Naive thymus-derived CD4-positive, alpha-beta T cell (primary cell): ENCODE measurements at regions not wholly inside any gene's neighbourhood (a gene's known extent, or its start where the extent isn't known, plus 50 kb on each side); places are given as distances from the start of the nearest gene placed in this dataset.

ENCODE experiments used
- ATAC-seq: fragments of 150-1000 bp; cut with Tn5 transposase; 2 replicates; pipeline ENCODE4 v1.10.0; 2021; ENCODE audit warnings: mild to moderate bottlenecking, moderate library complexity
- CTCF ChIA-PET: fragments of 350-600 bp; sonication (Branson Sonifier 250); formaldehyde crosslinking; loops from one replicate; lab custom pipeline; 2021; ENCODE audit warnings: antibody characterized with exemption; lab: Charles Lee
- POLR2A ChIA-PET: fragments of 350-600 bp; sonication (Branson Sonifier 250); formaldehyde crosslinking; loops from one replicate; lab custom pipeline; 2021; ENCODE audit warnings: antibody characterized with exemption, inconsistent platforms; lab: Charles Lee
- DNase-seq, 9 donors: peaks; one replicate each; pipeline versions ENCODE4 v3.0.0 to v3.0.0-alpha.2; 2020 to 2022; ENCODE audit warnings: mixed read lengths in 1 of 9
- H3K27ac ChIP-seq: one replicate; pipeline ENCODE4 v1.7.0; 2013; ENCODE audit warnings: mild to moderate bottlenecking, low read depth, low read length, moderate library complexity
- H3K27me3 ChIP-seq, 2 donors: one replicate each; pipeline ENCODE4 v1.7.0; 2013; ENCODE audit warnings: low read length in 2 of 2, mild to moderate bottlenecking in 2 of 2, moderate library complexity in 2 of 2; ENCODE audit not compliant: control insufficient read depth in 2 of 2, insufficient read depth in 2 of 2
- H3K36me3 ChIP-seq, 3 experiments: 1 replicate in 2 of 3; 2 replicates in 1 of 3; pipeline ENCODE4 v1.7.0; 2013; ENCODE audit warnings: low read length in 3 of 3, mild to moderate bottlenecking in 3 of 3, moderate library complexity in 1 of 3; ENCODE audit not compliant: insufficient read depth in 3 of 3, control insufficient read depth in 2 of 3
- H3K4me1 ChIP-seq, 2 donors: one replicate each; pipeline ENCODE4 v1.7.0; 2013; ENCODE audit warnings: low read length in 2 of 2, mild to moderate bottlenecking in 2 of 2, moderate library complexity in 1 of 2; ENCODE audit not compliant: control insufficient read depth in 2 of 2, insufficient read depth in 2 of 2
- H3K4me3 ChIP-seq: 2 replicates; pipeline ENCODE4 v1.7.0; 2013; ENCODE audit warnings: mild to moderate bottlenecking, low read length
- H3K9me3 ChIP-seq, 3 experiments: 1 replicate in 2 of 3; 2 replicates in 1 of 3; pipeline ENCODE4 v1.7.0; 2013; ENCODE audit warnings: low read length in 3 of 3; ENCODE audit not compliant: control insufficient read depth in 2 of 3
- H3K27ac Mint-ChIP-seq, 9 donors: one replicate each; pipeline ENCODE4 v1.8.0; 2020 to 2022; ENCODE audit warnings: mixed read lengths in 9 of 9, mild to moderate bottlenecking in 8 of 9, moderate library complexity in 5 of 9, inconsistent platforms in 2 of 9
- H3K27me3 Mint-ChIP-seq, 5 donors: one replicate each; pipeline ENCODE4 v1.8.0; 2021 to 2022; ENCODE audit warnings: mixed read lengths in 5 of 5, mild to moderate bottlenecking in 1 of 5
- H3K36me3 Mint-ChIP-seq, 5 donors: one replicate each; pipeline ENCODE4 v1.8.0; 2020 to 2022; ENCODE audit warnings: mixed read lengths in 5 of 5, mild to moderate bottlenecking in 3 of 5, inconsistent platforms in 1 of 5
- H3K4me1 Mint-ChIP-seq, 7 donors: one replicate each; pipeline ENCODE4 v1.8.0; 2020 to 2022; ENCODE audit warnings: mixed read lengths in 7 of 7, mild to moderate bottlenecking in 3 of 7, inconsistent platforms in 1 of 7
- H3K4me3 Mint-ChIP-seq, 10 donors: one replicate each; pipeline ENCODE4 v1.8.0; 2020 to 2022; ENCODE audit warnings: mild to moderate bottlenecking in 10 of 10, mixed read lengths in 10 of 10, moderate library complexity in 6 of 10, inconsistent platforms in 2 of 10
- H3K9me3 Mint-ChIP-seq, 11 donors: one replicate each; pipeline ENCODE4 v1.8.0; 2020 to 2022; ENCODE audit warnings: mixed read lengths in 11 of 11, mild to moderate bottlenecking in 4 of 11, inconsistent platforms in 1 of 11, moderate library complexity in 1 of 11
- intact Hi-C, 2 donors: fragments of 100-400 bp; cut with micrococcal nuclease; formaldehyde crosslinking; loops; one replicate each; pipeline ENCODE4 v1.15.1; 2023

- Mint-ChIP-seq H3K27me3 (peaks cover 0 to 9% (median 6%) of the 10 kb centered on the region in 5 donors), H3K27ac (peak overlapping the region in 2 of 9 donors; percentile 28 to 40), H3K9me3 (no peaks in the 10 kb centered on the region), H3K36me3 (no peaks in the 10 kb centered on the region), H3K4me1 (peaks cover 0 to 7% (median 4%) of the 10 kb centered on the region in 7 donors), H3K4me3 (peak overlapping the region in 6 of 10 donors; percentile 23 to 57 (median 44))
- H3K4me3 ChIP-seq: no peak overlapping the region
- H3K27me3 ChIP-seq: peaks cover 0 to 8% of the 10 kb centered on the region in 2 donors
- DNase-seq: no peak
- H3K36me3 ChIP-seq: no peaks in the 10 kb centered on the region
- H3K9me3 ChIP-seq: no peaks in the 10 kb centered on the region
- intact Hi-C loops: loop anchor here (1.0 to 2.0 kb wide), 4 partner anchors 153 to 699 kb away; no protein-coding TSS in a partner anchor
- ATAC-seq: no peak
- H3K27ac ChIP-seq: no peak overlapping the region
- H3K4me1 ChIP-seq: peaks cover 0 to 6% of the 10 kb centered on the region in 2 donors
- ChIA-PET CTCF (no interaction called here), POLR2A (no interaction called here)
Measured at GRCh38 chr18:47749600-47749973, 180.9 kb downstream of the SMAD2 start.

DNA sequence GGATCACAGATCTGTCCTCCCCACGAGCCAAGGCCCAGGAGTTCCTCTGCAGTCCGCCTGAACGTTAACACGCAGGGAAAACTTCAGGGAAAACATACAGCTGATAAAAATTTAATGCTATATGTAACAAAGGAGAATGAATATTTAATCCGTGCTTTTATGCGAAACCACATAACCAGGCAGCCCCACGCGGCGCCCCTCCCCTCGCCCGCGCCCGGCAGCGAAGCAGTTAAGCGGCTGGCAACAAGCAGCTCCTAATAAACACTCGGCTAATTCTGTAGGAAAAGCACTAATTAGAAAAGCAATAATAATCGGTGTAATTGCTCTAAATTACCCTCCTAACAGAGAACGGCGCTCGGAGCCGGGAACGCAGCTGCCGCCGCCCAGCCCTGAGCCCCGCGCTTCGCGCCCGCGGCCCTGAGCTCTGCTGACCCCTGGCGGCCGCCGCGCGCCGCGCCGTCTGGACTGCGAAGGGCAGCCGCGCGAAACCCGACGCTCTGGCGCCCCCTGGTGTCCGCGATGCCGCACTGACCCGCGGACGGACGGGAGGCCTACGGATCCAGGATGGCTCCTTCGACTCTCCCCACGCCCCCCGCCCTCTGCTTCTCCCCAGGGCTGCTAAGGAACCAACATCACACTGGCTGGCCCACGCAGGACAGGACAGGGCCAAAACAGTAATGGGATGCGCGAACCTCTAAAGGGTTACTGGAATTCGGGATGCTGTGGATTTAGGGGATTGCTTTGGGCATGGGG, 181.4 kb downstream of the SMAD2 start:
- intact Hi-C loops: loop anchor here (1.0 to 2.0 kb wide), 4 partner anchors 152 to 699 kb away; no protein-coding TSS in a partner anchor
- CTCF ChIA-PET: interaction anchor here (0.6 to 1.2 kb wide), 5 partner anchors 8 to 674 kb away, joined by 3 to 6 read pairs (median 3); no protein-coding TSS in a partner anchor
- H3K27me3 Mint-ChIP-seq: peaks cover 0 to 11% (median 4%) of the 10 kb centered on the region in 5 donors
- Histone ChIP-seq H3K9me3 (no peaks in the 10 kb centered on the region), H3K27me3 (peaks cover 0 to 8% of the 10 kb centered on the region in 2 donors), H3K4me1 (peaks cover 0 to 6% of the 10 kb centered on the region in 2 donors), H3K27ac (no peak overlapping the region), H3K36me3 (no peaks in the 10 kb centered on the region), H3K4me3 (no peak overlapping the region)
- peak overlapping the region in 8 of 10 donors; percentile 23 to 57 (median 40) for H3K4me3 Mint-ChIP-seq
- DNase-seq (peak; percentile 54 to 92 (median 84)), ATAC-seq (peak; percentile 100)
- H3K27ac Mint-ChIP-seq: peak overlapping the region in 2 of 9 donors; percentile 28 to 40
- POLR2A ChIA-PET: no interaction called here
- no peaks in the 10 kb centered on the region for H3K36me3 Mint-ChIP-seq
- H3K9me3 Mint-ChIP-seq: no peaks in the 10 kb centered on the region
- peaks cover 0 to 6% (median 0%) of the 10 kb centered on the region in 7 donors for H3K4me1 Mint-ChIP-seq

- Histone ChIP-seq H3K36me3 (no peaks in the 10 kb centered on the region), H3K27ac (no peak overlapping the region), H3K4me1 (peaks cover 0 to 6% of the 10 kb centered on the region in 2 donors), H3K27me3 (peaks cover 0 to 8% of the 10 kb centered on the region in 2 donors), H3K4me3 (no peak overlapping the region), H3K9me3 (no peaks in the 10 kb centered on the region)
- H3K9me3 Mint-ChIP-seq: no peaks in the 10 kb centered on the region
- CTCF ChIA-PET: interaction anchor here (0.6 to 1.2 kb wide), 5 partner anchors 7 to 698 kb away, joined by 3 to 6 read pairs (median 3); no protein-coding TSS in a partner anchor
- peak overlapping the region in 5 of 10 donors; percentile 14 to 57 (median 45) for H3K4me3 Mint-ChIP-seq
- no peak overlapping the region for H3K27ac Mint-ChIP-seq
- H3K27me3 Mint-ChIP-seq: peaks cover 0 to 14% (median 4%) of the 10 kb centered on the region in 5 donors
- POLR2A ChIA-PET: no interaction called here
- ATAC-seq (no peak), DNase-seq (no peak)
- intact Hi-C loops: loop anchor here in 1 of 2 donors (2.0 kb wide), 1 partner anchor 151 kb away; no protein-coding TSS in a partner anchor
- H3K4me1 Mint-ChIP-seq: peaks cover 0 to 6% (median 0%) of the 10 kb centered on the region in 7 donors
- H3K36me3 Mint-ChIP-seq: no peaks in the 10 kb centered on the region
Measured at GRCh38 chr18:47748093-47748796, 182.2 kb downstream of the SMAD2 start.

DNA sequence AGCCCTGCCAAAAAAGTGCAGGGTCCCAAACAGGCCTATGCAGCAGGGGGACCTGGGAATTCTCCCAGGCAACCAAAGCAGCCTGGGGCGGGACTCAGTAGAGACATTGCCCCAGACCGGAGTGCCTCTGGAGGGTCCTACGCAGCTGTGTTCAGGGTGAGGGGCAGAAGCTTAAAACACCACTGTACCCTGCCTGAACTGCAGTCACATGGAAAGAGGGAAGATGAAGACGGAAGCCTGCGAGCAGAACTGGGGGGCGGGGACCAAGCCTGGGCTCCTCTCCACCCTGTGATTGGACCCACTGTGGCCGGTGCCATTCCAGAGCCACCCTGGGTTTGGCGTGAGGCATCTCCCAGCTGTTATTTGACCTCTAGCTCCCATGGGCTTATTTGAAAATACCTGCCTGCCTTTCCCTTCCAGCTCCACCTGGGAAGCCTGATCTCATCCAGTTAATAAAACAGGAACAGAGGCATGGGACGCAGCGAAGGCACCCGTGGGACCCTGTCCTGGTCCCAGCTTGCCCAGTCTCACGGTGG, 183.1 kb downstream of the SMAD2 start:
- H3K4me3 ChIP-seq: no peak overlapping the region
- no peaks in the 10 kb centered on the region for H3K36me3 ChIP-seq
- no peak overlapping the region for H3K27ac ChIP-seq
- Mint-ChIP-seq H3K27ac (no peak overlapping the region), H3K27me3 (peaks cover 0 to 18% (median 4%) of the 10 kb centered on the region in 5 donors), H3K4me3 (no peak overlapping the region), H3K36me3 (no peaks in the 10 kb centered on the region), H3K9me3 (no peaks in the 10 kb centered on the region), H3K4me1 (peaks cover 0 to 6% (median 0%) of the 10 kb centered on the region in 7 donors)
- H3K9me3 ChIP-seq: no peaks in the 10 kb centered on the region
- ChIA-PET CTCF (interaction anchor here (0.9 kb wide), 1 partner anchor 697 kb away, joined by 3 read pairs; no protein-coding TSS in a partner anchor), POLR2A (no interaction called here)
- H3K4me1 ChIP-seq: peaks cover 0 to 6% of the 10 kb centered on the region in 2 donors
- H3K27me3 ChIP-seq: peaks cover 0 to 8% of the 10 kb centered on the region in 2 donors
- intact Hi-C loops: no loop called here
- no peak for DNase-seq
- ATAC-seq: no peak

DNA sequence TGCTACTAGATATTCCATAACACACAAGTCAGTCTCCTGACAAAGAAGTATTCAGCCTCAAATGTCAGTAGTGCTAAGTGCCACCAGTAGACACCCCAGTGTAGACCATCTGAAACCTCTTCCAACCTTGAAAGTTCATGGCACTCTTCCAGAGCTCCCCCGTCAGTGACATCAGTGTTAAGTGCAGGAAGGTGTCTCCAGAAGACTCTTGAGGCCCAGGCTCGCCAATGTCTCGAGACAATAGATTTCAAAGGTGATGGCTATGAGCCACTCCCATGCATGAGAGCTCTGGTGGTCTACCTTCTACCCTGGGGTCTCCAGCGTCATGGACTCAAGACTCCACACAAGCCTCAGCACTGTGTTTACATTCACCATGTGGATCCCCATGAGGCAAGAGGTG, 183.8 kb downstream of the SMAD2 start:
- CTCF ChIA-PET: interaction anchor here (0.6 kb wide), 1 partner anchor 528 kb away, joined by 3 read pairs; no protein-coding TSS in a partner anchor
- Histone ChIP-seq H3K4me3 (no peak overlapping the region), H3K4me1 (peaks cover 0 to 6% of the 10 kb centered on the region in 2 donors), H3K27me3 (peaks cover 0 to 8% of the 10 kb centered on the region in 2 donors), H3K9me3 (no peaks in the 10 kb centered on the region), H3K36me3 (no peaks in the 10 kb centered on the region), H3K27ac (no peak overlapping the region)
- Mint-ChIP-seq H3K36me3 (no peaks in the 10 kb centered on the region), H3K27me3 (peaks cover 0 to 23% (median 4%) of the 10 kb centered on the region in 5 donors), H3K27ac (no peak overlapping the region), H3K4me3 (no peak overlapping the region), H3K4me1 (peaks cover 0 to 6% (median 0%) of the 10 kb centered on the region in 7 donors), H3K9me3 (no peaks in the 10 kb centered on the region)
- intact Hi-C loops: no loop called here
- POLR2A ChIA-PET: no interaction called here
- ATAC-seq (no peak), DNase-seq (no peak)

GRCh38 chr18:47745227-47745626, 185.2 kb downstream of the SMAD2 start:
- Mint-ChIP-seq H3K36me3 (no peaks in the 10 kb centered on the region), H3K27ac (peak overlapping the region in 1 of 9 donors; percentile 6), H3K4me3 (no peak overlapping the region), H3K27me3 (peaks cover 0 to 28% (median 4%) of the 10 kb centered on the region in 5 donors), H3K9me3 (no peaks in the 10 kb centered on the region), H3K4me1 (peaks cover 0 to 6% (median 0%) of the 10 kb centered on the region in 7 donors)
- Histone ChIP-seq H3K27me3 (peaks cover 0 to 8% of the 10 kb centered on the region in 2 donors), H3K27ac (no peak overlapping the region), H3K36me3 (no peaks in the 10 kb centered on the region), H3K4me3 (no peak overlapping the region), H3K4me1 (peaks cover 0 to 6% of the 10 kb centered on the region in 2 donors), H3K9me3 (no peaks in the 10 kb centered on the region)
- no peak for ATAC-seq
- ChIA-PET POLR2A (no interaction called here), CTCF (interaction anchor here (1.1 kb wide), 2 partner anchors 16 to 29 kb away, joined by 3 to 4 read pairs; no protein-coding TSS in a partner anchor)
- no peak for DNase-seq
- intact Hi-C loops: no loop called here
